ENCODE measurements at regions not wholly inside any gene's neighbourhood (a gene's known extent, or its start where the extent isn't known, plus 50 kb on each side); places are given as distances from the start of the nearest gene placed in this dataset.

DNA sequence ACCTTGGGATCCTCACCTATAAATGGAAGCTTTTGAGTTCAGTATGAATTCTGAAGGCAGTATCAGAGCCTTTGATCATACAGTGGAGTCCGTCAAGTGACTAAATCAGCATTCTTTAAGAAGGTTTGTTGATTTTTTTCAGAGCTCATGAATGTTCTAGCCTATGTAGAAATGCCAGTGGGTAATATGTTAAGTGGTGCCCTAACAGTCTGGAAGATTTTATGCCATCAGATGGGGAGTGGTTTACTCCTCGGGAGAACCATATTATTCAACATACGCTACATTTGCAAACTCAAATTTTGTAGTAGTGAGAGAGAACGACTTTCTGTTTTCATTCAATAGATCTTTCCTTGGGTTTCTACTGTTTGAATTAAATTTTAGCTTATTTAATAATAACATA is 225.0 kb upstream of the ACVR2A start:
- Histone ChIP-seq H3K4me1 (ENCODE audit: control insufficient read depth in 1 of 2, insufficient read depth in 2 of 2, low read length in 2 of 2) (no peaks in the 10 kb centered on the region), H3K36me3 (ENCODE audit: control insufficient read depth in 1 of 2, insufficient read depth in 2 of 2, low read length in 1 of 2) (no peaks in the 10 kb centered on the region), H3K4me3 (ENCODE audit: low read length in 2 of 2) (no peak overlapping the region), H3K9me3 (ENCODE audit: control insufficient read depth, low read length) (no peaks in the 10 kb centered on the region), H3K27ac (ENCODE audit: low read depth in 1 of 2, low read length in 2 of 2) (no peak overlapping the region), H3K27me3 (ENCODE audit: control insufficient read depth in 1 of 2, insufficient read depth in 2 of 2, low read length in 1 of 2) (no peaks in the 10 kb centered on the region)
- WGBS, 2 donors: 88 to 91% methylated on average over 4 of the region's 4 CpGs
- no peak for DNase-seq
- no peak for ATAC-seq (ENCODE audit: low FRiP score)
- intact Hi-C loops (cut with DNase I): no loop called here

DNA sequence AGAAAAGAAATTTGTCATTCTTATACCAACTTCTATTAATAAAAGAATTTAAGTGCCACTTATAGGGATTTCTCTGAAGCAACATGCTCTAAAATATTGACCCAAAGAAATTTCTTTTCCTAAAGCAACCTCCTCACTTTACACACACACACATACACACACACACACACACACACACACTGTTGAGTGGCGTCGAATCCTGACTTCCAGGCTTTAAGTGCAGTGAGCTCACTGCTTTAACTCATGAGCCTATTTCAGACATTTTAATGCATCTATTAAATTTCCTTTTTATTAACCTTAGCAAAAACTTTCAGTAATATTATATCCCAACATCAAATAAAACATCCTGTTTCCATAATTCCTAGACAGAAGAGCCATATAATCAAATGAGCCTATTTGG is 229.1 kb upstream of the ACVR2A start:
- H3K27ac ChIP-seq (ENCODE audit: low read depth in 1 of 2, low read length in 2 of 2): no peak overlapping the region
- no peak overlapping the region for H3K4me3 ChIP-seq (ENCODE audit: low read length in 2 of 2)
- no peak for DNase-seq
- no peaks in the 10 kb centered on the region for H3K4me1 ChIP-seq (ENCODE audit: control insufficient read depth in 1 of 2, insufficient read depth in 2 of 2, low read length in 2 of 2)
- H3K27me3 ChIP-seq (ENCODE audit: control insufficient read depth in 1 of 2, insufficient read depth in 2 of 2, low read length in 1 of 2): no peaks in the 10 kb centered on the region
- intact Hi-C loops (cut with DNase I): no loop called here
- no peaks in the 10 kb centered on the region for H3K36me3 ChIP-seq (ENCODE audit: control insufficient read depth in 1 of 2, insufficient read depth in 2 of 2, low read length in 1 of 2)
- 54 to 70% methylated on average over 2 of the region's 2 CpGs for WGBS, 2 donors
- peaks cover 1% of the 10 kb centered on the region for H3K9me3 ChIP-seq (ENCODE audit: control insufficient read depth, low read length)
- ATAC-seq (ENCODE audit: low FRiP score): no peak

DNA sequence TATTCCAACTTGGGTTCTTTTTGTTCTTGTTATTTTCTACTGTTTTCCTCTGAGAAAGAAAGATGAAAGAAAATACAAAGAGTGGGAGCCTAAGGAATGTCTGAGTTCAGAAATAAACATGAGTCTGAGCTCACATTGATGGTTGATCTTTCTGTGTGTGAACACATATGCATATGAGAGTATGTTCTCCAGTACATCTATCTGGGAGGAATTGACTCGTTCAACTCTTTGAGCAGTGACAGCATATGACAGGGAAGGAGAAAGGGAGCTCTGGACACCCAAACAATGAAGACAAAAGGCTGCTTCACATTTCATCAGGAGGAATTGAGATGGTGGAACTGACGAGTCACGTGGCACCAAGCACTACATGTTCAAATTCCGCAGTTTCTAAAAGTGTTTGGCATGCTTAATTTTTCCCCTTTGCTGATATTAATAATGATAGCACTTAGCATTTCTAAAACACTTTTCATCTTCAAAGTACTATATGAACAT is 229.8 kb upstream of the ACVR2A start:
- no peak overlapping the region for H3K4me3 ChIP-seq (ENCODE audit: low read length in 2 of 2)
- ATAC-seq (ENCODE audit: low FRiP score): no peak
- no peaks in the 10 kb centered on the region for H3K4me1 ChIP-seq (ENCODE audit: control insufficient read depth in 1 of 2, insufficient read depth in 2 of 2, low read length in 2 of 2)
- WGBS, 2 donors: 86 to 88% methylated on average over 4 of the region's 4 CpGs
- H3K27me3 ChIP-seq (ENCODE audit: control insufficient read depth in 1 of 2, insufficient read depth in 2 of 2, low read length in 1 of 2): no peaks in the 10 kb centered on the region
- H3K36me3 ChIP-seq (ENCODE audit: control insufficient read depth in 1 of 2, insufficient read depth in 2 of 2, low read length in 1 of 2): no peaks in the 10 kb centered on the region
- peaks cover 1% of the 10 kb centered on the region for H3K9me3 ChIP-seq (ENCODE audit: control insufficient read depth, low read length)
- intact Hi-C loops (cut with DNase I): no loop called here
- no peak for DNase-seq
- H3K27ac ChIP-seq (ENCODE audit: low read depth in 1 of 2, low read length in 2 of 2): no peak overlapping the region

DNA sequence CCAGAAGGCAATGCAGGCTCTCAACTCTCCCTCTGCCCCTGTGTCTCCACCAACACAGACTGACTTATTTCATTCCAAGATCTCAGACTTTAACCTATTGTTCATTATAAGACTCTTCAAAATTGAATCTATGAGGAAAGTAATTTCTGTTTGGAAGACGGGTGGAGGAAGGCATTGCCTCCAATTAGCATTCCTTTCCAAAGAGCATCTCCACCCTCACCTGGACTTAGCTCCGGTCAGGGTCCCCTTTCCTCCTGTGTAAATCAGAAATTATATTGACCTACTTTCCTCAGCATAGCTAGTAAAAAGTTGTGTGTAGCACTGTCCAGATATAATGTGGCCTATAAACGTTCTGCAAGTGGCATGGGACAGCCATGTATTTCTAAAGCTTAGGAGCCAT is 230.4 kb upstream of the ACVR2A start:
- no peak overlapping the region for H3K4me3 ChIP-seq (ENCODE audit: low read length in 2 of 2)
- H3K4me1 ChIP-seq (ENCODE audit: control insufficient read depth in 1 of 2, insufficient read depth in 2 of 2, low read length in 2 of 2): no peaks in the 10 kb centered on the region
- ATAC-seq (ENCODE audit: low FRiP score) (no peak), DNase-seq (no peak)
- H3K9me3 ChIP-seq (ENCODE audit: control insufficient read depth, low read length): peaks cover 1% of the 10 kb centered on the region
- no peaks in the 10 kb centered on the region for H3K36me3 ChIP-seq (ENCODE audit: control insufficient read depth in 1 of 2, insufficient read depth in 2 of 2, low read length in 1 of 2)
- H3K27ac ChIP-seq (ENCODE audit: low read depth in 1 of 2, low read length in 2 of 2): no peak overlapping the region
- no peaks in the 10 kb centered on the region for H3K27me3 ChIP-seq (ENCODE audit: control insufficient read depth in 1 of 2, insufficient read depth in 2 of 2, low read length in 1 of 2)
- WGBS, 2 donors: 61 to 62% methylated on average over 3 of the region's 3 CpGs
- intact Hi-C loops (cut with DNase I): no loop called here

DNA sequence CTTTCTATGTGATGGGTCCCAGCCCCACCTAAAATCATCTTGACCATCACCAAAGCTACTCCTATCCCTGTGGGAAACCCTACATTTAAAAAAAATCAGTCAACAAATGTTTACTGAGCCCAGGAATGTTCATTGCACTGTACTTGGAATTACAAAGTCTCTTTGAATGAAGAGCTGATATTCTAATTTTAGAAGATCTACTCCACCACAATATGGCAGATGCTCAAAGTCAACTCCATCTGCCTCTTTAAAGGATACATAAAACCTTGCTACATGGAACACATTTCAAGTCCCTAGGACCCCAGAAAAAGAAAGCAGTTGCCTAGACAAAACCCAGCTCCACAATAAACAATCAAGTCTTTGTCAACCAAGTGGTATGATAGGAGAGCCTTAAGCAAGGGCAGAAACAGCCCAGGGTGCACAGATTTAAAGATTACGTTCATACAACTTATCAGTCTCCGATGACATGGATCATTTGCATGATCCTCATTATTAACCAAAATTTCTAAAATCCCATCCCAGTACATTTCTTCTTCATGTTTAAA is 234.3 kb upstream of the ACVR2A start:
- H3K36me3 ChIP-seq (ENCODE audit: control insufficient read depth in 1 of 2, insufficient read depth in 2 of 2, low read length in 1 of 2): no peaks in the 10 kb centered on the region
- no peak overlapping the region for H3K4me3 ChIP-seq (ENCODE audit: low read length in 2 of 2)
- peaks cover 1% of the 10 kb centered on the region for H3K9me3 ChIP-seq (ENCODE audit: control insufficient read depth, low read length)
- no peak for DNase-seq
- 87 to 88% methylated on average over 2 of the region's 2 CpGs for WGBS, 2 donors
- intact Hi-C loops (cut with DNase I): no loop called here
- no peak overlapping the region for H3K27ac ChIP-seq (ENCODE audit: low read depth in 1 of 2, low read length in 2 of 2)
- no peaks in the 10 kb centered on the region for H3K4me1 ChIP-seq (ENCODE audit: control insufficient read depth in 1 of 2, insufficient read depth in 2 of 2, low read length in 2 of 2)
- H3K27me3 ChIP-seq (ENCODE audit: control insufficient read depth in 1 of 2, insufficient read depth in 2 of 2, low read length in 1 of 2): no peaks in the 10 kb centered on the region
- no peak for ATAC-seq (ENCODE audit: low FRiP score)

DNA sequence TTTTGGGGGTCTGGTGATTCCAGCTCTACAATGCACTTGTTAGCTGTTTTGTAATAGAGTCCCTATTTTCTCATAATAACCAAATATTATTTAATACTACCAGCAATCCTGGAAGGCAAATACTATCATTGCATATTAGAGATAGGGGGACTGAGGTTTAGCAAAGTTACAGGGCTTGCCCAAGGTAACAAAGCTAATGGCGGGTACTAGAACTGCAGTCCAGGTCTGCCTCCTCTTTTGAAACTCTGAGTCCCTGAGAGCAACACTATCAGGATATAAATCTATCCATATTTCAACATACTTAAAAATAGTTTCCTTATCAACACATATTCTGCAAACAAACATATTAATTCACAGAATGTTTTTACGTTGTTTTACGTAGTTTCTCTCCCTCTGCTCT is 235.5 kb upstream of the ACVR2A start:
- H3K4me3 ChIP-seq (ENCODE audit: low read length in 2 of 2): no peak overlapping the region
- H3K27me3 ChIP-seq (ENCODE audit: control insufficient read depth in 1 of 2, insufficient read depth in 2 of 2, low read length in 1 of 2): no peaks in the 10 kb centered on the region
- no peaks in the 10 kb centered on the region for H3K36me3 ChIP-seq (ENCODE audit: control insufficient read depth in 1 of 2, insufficient read depth in 2 of 2, low read length in 1 of 2)
- ATAC-seq (ENCODE audit: low FRiP score): no peak
- H3K4me1 ChIP-seq (ENCODE audit: control insufficient read depth in 1 of 2, insufficient read depth in 2 of 2, low read length in 2 of 2): no peaks in the 10 kb centered on the region
- DNase-seq: no peak
- H3K27ac ChIP-seq (ENCODE audit: low read depth in 1 of 2, low read length in 2 of 2): no peak overlapping the region
- peaks cover 1% of the 10 kb centered on the region for H3K9me3 ChIP-seq (ENCODE audit: control insufficient read depth, low read length)
- intact Hi-C loops (cut with DNase I): no loop called here
- WGBS, 2 donors: 58 to 59% methylated on average over 3 of the region's 3 CpGs

DNA sequence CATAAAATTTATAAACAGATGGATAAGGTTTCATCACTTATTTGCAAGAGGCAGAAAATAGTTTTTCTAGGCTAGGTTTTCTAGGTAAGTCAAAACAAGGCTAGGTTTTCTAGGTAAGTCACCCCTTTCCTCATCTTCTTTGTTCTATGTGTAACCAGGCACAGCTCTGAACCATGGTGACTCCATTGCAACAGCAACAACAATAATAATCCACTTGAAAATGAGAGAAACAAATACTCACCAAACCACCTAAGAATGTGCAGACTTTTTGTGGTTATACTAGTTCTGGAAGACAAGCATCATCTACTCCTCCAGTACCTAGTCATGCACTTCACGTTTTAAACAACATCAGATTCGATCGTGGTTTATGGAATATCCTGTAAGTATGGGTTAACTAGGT is 237.4 kb upstream of the ACVR2A start:
- Histone ChIP-seq H3K27ac (ENCODE audit: low read depth in 1 of 2, low read length in 2 of 2) (no peak overlapping the region), H3K9me3 (ENCODE audit: control insufficient read depth, low read length) (no peaks in the 10 kb centered on the region), H3K36me3 (ENCODE audit: control insufficient read depth in 1 of 2, insufficient read depth in 2 of 2, low read length in 1 of 2) (no peaks in the 10 kb centered on the region), H3K4me1 (ENCODE audit: control insufficient read depth in 1 of 2, insufficient read depth in 2 of 2, low read length in 2 of 2) (no peaks in the 10 kb centered on the region), H3K27me3 (ENCODE audit: control insufficient read depth in 1 of 2, insufficient read depth in 2 of 2, low read length in 1 of 2) (no peaks in the 10 kb centered on the region), H3K4me3 (ENCODE audit: low read length in 2 of 2) (no peak overlapping the region)
- DNase-seq (no peak), ATAC-seq (ENCODE audit: low FRiP score) (no peak)
- intact Hi-C loops (cut with DNase I): no loop called here
- 96 to 97% methylated on average over 3 of the region's 3 CpGs for WGBS, 2 donors

DNA sequence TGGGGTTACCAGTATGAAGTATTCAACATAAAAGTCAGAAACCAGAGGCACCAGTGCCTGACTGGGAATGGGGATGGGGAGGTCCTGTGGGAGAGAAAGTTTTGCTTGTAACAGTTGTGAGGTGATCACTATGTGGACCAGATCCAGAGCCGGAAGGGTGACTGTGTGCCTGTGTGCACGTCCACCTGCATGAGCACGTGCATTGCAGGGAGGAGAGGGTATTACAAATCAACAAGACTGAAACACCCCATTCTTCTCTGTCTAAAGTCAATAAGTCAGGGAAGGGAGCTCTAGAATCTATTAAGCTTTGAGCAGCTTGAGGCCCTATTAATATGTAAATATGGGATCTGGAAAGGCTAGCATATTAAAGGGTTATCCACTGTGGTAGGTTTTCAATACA is 241.0 kb upstream of the ACVR2A start:
- no peaks in the 10 kb centered on the region for H3K36me3 ChIP-seq (ENCODE audit: control insufficient read depth in 1 of 2, insufficient read depth in 2 of 2, low read length in 1 of 2)
- ATAC-seq (ENCODE audit: low FRiP score): no peak
- H3K9me3 ChIP-seq (ENCODE audit: control insufficient read depth, low read length): no peaks in the 10 kb centered on the region
- DNase-seq: no peak
- H3K4me1 ChIP-seq (ENCODE audit: control insufficient read depth in 1 of 2, insufficient read depth in 2 of 2, low read length in 2 of 2): no peaks in the 10 kb centered on the region
- intact Hi-C loops (cut with DNase I): no loop called here
- 63 to 78% methylated on average over 3 of the region's 3 CpGs for WGBS, 2 donors
- no peaks in the 10 kb centered on the region for H3K27me3 ChIP-seq (ENCODE audit: control insufficient read depth in 1 of 2, insufficient read depth in 2 of 2, low read length in 1 of 2)
- H3K27ac ChIP-seq (ENCODE audit: low read depth in 1 of 2, low read length in 2 of 2): no peak overlapping the region
- no peak overlapping the region for H3K4me3 ChIP-seq (ENCODE audit: low read length in 2 of 2)

DNA sequence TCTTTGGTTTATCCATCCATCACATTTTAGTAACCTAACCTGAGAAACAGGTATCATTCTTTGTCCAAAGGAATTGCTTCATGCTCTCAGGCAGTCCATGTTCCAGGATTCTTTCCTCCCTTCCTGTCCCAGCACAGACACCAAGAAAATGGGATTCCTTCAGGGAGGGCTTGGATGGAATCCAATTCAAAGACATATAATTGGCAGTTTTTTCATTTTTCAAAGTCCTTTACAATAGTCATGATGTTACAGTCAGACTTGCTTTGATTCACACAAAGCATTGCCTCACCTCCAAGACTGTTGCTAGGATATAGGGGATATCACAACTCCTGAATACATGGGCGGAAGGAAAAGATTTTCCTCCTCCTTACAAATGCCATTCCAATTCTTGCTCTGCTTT is 241.4 kb upstream of the ACVR2A start:
- Histone ChIP-seq H3K4me1 (ENCODE audit: control insufficient read depth in 1 of 2, insufficient read depth in 2 of 2, low read length in 2 of 2) (no peaks in the 10 kb centered on the region), H3K36me3 (ENCODE audit: control insufficient read depth in 1 of 2, insufficient read depth in 2 of 2, low read length in 1 of 2) (no peaks in the 10 kb centered on the region), H3K4me3 (ENCODE audit: low read length in 2 of 2) (no peak overlapping the region), H3K27me3 (ENCODE audit: control insufficient read depth in 1 of 2, insufficient read depth in 2 of 2, low read length in 1 of 2) (no peaks in the 10 kb centered on the region), H3K9me3 (ENCODE audit: control insufficient read depth, low read length) (no peaks in the 10 kb centered on the region), H3K27ac (ENCODE audit: low read depth in 1 of 2, low read length in 2 of 2) (no peak overlapping the region)
- WGBS, 2 donors: 90 to 94% methylated on average over 1 of the region's 1 CpG
- DNase-seq (no peak), ATAC-seq (ENCODE audit: low FRiP score) (no peak)
- intact Hi-C loops (cut with DNase I): no loop called here
